GM23248 (cell line): ENCODE measurements at regions not wholly inside any gene's neighbourhood (a gene's known extent, or its start where the extent isn't known, plus 50 kb on each side); places are given as distances from the start of the nearest gene placed in this dataset.

Experiments
- EZH2 ChIP-seq: fragments of 200-600 bp; sonication (generic); IDR thresholded peaks from 2 replicates; pipeline ENCODE4 v1.6.1; 2018; ENCODE audit warnings: antibody characterized with exemption, mild to moderate bottlenecking; ENCODE audit not compliant: insufficient read depth, poor library complexity, severe bottlenecking
- EZH2phosphoT487 ChIP-seq: fragments of 200-600 bp; sonication (generic); IDR thresholded peaks from 2 replicates; pipeline ENCODE4 v1.6.1; 2018; ENCODE audit warnings: antibody characterized with exemption, moderate library complexity, mild to moderate bottlenecking, low read depth; ENCODE audit not compliant: insufficient read depth

DNA sequence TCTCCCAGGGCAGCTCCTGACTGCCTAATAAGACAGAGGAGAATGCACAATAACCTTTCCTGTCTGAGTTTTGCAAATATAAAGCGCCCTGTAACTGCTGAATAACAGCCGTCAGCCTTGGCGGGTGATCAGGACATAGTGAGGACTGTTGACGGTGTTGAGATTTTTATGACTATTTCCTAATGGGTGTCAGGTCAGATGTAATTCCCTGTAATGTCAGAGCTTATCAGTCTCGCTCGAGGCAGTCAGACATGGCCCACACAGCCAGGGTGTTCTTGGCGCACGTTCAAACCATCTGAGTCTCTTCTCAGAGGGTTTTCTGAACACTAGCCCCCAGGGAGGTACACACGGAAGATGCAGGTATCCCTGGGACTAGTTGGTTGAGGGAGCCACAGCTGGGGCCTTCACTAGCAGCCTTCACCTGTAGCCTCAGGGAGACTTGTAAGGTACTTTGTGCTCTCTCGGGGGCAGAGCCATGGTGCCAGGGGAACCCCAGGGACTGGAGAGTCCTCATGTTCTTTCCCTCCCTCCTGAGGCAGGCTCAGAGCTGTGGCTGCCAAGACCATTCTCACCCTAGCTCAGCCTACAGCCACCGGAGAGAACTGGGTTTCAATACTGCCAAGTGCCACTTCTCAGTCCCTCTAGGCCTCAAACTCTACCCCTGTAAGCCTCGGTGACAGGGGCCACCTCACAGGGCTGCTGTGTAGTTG lies 213.1 kb downstream of the UQCRFS1 start:
- TF ChIP-seq EZH2, result no peak
- no peak for TF ChIP-seq EZH2phosphoT487
